Neural progenitor cell (in vitro differentiated cells): ENCODE measurements at regions not wholly inside any gene's neighbourhood (a gene's known extent, or its start where the extent isn't known, plus 50 kb on each side); places are given as distances from the start of the nearest gene placed in this dataset.

Experiments
- EZH2 ChIP-seq: fragments of 200-600 bp; sonication (generic); IDR thresholded peaks from 2 replicates; pipeline ENCODE4 v1.6.1; 2017; ENCODE audit warnings: antibody characterized with exemption, mild to moderate bottlenecking, moderate library complexity
- EZH2phosphoT487 ChIP-seq: fragments of 200-600 bp; sonication (generic); IDR thresholded peaks from 2 replicates; pipeline ENCODE4 v1.6.1; 2017; ENCODE audit warnings: antibody characterized with exemption
- TF ChIP-seq, protein P1 (sequence below): fragments of 200-600 bp; sonication (generic); IDR thresholded peaks from 2 replicates; pipeline ENCODE4 v1.5.1; 2017; ENCODE audit warnings: antibody characterized with exemption, mild to moderate bottlenecking

DNA sequence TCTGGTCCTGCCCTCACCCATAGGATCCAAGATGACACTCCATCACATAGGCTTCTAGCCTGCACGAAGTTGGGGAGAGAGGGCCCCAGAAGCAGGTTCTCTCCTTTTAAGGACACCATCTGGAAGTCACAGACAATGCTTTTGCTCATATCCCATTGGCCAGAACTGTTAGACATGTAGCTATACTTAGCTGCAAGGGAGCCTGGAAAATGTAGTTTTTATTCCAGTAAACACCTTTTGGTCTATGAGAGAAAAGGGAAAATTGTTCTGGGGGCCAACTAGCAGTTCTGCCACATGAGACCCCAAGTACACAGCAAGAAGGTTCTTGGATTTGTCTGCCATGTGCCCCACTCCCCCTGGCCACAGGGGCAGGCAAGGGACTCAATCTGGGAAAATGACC is 206.1 kb downstream of the ZFP36L2 start:
- no peak for TF ChIP-seq EZH2phosphoT487
- TF ChIP-seq, protein P1, sequence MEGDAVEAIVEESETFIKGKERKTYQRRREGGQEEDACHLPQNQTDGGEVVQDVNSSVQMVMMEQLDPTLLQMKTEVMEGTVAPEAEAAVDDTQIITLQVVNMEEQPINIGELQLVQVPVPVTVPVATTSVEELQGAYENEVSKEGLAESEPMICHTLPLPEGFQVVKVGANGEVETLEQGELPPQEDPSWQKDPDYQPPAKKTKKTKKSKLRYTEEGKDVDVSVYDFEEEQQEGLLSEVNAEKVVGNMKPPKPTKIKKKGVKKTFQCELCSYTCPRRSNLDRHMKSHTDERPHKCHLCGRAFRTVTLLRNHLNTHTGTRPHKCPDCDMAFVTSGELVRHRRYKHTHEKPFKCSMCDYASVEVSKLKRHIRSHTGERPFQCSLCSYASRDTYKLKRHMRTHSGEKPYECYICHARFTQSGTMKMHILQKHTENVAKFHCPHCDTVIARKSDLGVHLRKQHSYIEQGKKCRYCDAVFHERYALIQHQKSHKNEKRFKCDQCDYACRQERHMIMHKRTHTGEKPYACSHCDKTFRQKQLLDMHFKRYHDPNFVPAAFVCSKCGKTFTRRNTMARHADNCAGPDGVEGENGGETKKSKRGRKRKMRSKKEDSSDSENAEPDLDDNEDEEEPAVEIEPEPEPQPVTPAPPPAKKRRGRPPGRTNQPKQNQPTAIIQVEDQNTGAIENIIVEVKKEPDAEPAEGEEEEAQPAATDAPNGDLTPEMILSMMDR = no peak
- no peak for TF ChIP-seq EZH2
